HUDEP-2 (cell line): ENCODE measurements at regions not wholly inside any gene's neighbourhood (a gene's known extent, or its start where the extent isn't known, plus 50 kb on each side); places are given as distances from the start of the nearest gene placed in this dataset.
A peak's percentile ranks its signal among the peaks of the same experiment; 100 is the strongest.
"Not testable (repeated sequence)": the region's sequence is repeated elsewhere in the genome, so short reads cannot be mapped to it uniquely, and the experiment has no call there.

ENCODE experiments used
- DNase-seq, 76 experiments: peaks; one replicate each; lab custom pipeline; 2025; ENCODE audit not compliant: unreplicated experiment in 76 of 76; lab: John Stamatoyannopoulos, UW

GRCh38 chr5:28344836-28345433 is 1306.5 kb upstream of the CDH9 start:
- DNase-seq: peak in 4 of 76 experiments; percentile 2 to 20 (median 8)

- no peak for DNase-seq
Observed at GRCh38 chr5:28329176-28329575, 1290.8 kb upstream of the CDH9 start.

- no peak for DNase-seq
Observed at GRCh38 chr5:28328681-28329080, 1290.3 kb upstream of the CDH9 start.

GRCh38 chr5:28324174-28324573 is 1285.8 kb upstream of the CDH9 start:
- DNase-seq: no peak

- no peak for DNase-seq
Observed at GRCh38 chr5:28313953-28314352, 1275.6 kb upstream of the CDH9 start.

GRCh38 chr5:28313321-28313951 is 1275.0 kb upstream of the CDH9 start:
- DNase-seq: no peak

- DNase-seq: no peak
Observed at GRCh38 chr5:28310696-28311095, 1272.3 kb upstream of the CDH9 start.

GRCh38 chr5:28305891-28306290 is 1267.5 kb upstream of the CDH9 start:
- no peak for DNase-seq

- no peak for DNase-seq
Observed at GRCh38 chr5:28301712-28302111, 1263.3 kb upstream of the CDH9 start.

GRCh38 chr5:28296254-28297013 is 1258.0 kb upstream of the CDH9 start:
- no peak for DNase-seq

- not testable (repeated sequence) for DNase-seq
Observed at GRCh38 chr5:28287021-28287420, 1248.6 kb upstream of the CDH9 start.

GRCh38 chr5:28286566-28286965 is 1248.2 kb upstream of the CDH9 start:
- no peak for DNase-seq

GRCh38 chr5:28284788-28285187 is 1246.4 kb upstream of the CDH9 start:
- DNase-seq: no peak

- DNase-seq: no peak
Observed at GRCh38 chr5:28281351-28281750, 1243.0 kb upstream of the CDH9 start.

- no peak for DNase-seq
Observed at GRCh38 chr5:28275931-28276330, 1237.5 kb upstream of the CDH9 start.

GRCh38 chr5:28269978-28270377 is 1231.6 kb upstream of the CDH9 start:
- DNase-seq: no peak

GRCh38 chr5:28265877-28266276 is 1227.5 kb upstream of the CDH9 start:
- no peak for DNase-seq

GRCh38 chr5:28254846-28255245 is 1216.5 kb upstream of the CDH9 start:
- no peak for DNase-seq

- no peak for DNase-seq
Observed at GRCh38 chr5:28253431-28253830, 1215.0 kb upstream of the CDH9 start.

- DNase-seq: no peak
Observed at GRCh38 chr5:28249771-28250415, 1211.5 kb upstream of the CDH9 start.

GRCh38 chr5:28234356-28234968 is 1196.1 kb upstream of the CDH9 start:
- no peak for DNase-seq
